NCI-H82 (cell line): ENCODE measurements at regions not wholly inside any gene's neighbourhood (a gene's known extent, or its start where the extent isn't known, plus 50 kb on each side); places are given as distances from the start of the nearest gene placed in this dataset.

ENCODE experiments used
- DNase-seq: peaks from one replicate; lab custom pipeline; 2025; lab: John Stamatoyannopoulos, UW

- DNase-seq: peak; percentile 82
Observed at GRCh38 chr11:45518141-45518832, 147.1 kb downstream of the CHST1 start.

GRCh38 chr11:45517171-45517770 lies 148.2 kb downstream of the CHST1 start:
- DNase-seq: no peak

GRCh38 chr11:45513821-45514340 lies 151.5 kb downstream of the CHST1 start:
- DNase-seq: no peak

GRCh38 chr11:45512471-45513148 lies 152.8 kb downstream of the CHST1 start:
- DNase-seq: no peak

- DNase-seq: peak; percentile 62
Observed at GRCh38 chr11:45511566-45511965, 153.9 kb downstream of the CHST1 start.

- no peak for DNase-seq
Observed at GRCh38 chr11:45507916-45508315, 157.5 kb downstream of the CHST1 start.

- no peak for DNase-seq
Observed at GRCh38 chr11:45503311-45503710, 162.1 kb downstream of the CHST1 start.

- DNase-seq: no peak
Observed at GRCh38 chr11:45502226-45502545, 163.2 kb downstream of the CHST1 start.

GRCh38 chr11:45501392-45502225 lies 163.8 kb downstream of the CHST1 start:
- peak; percentile 63 for DNase-seq

- no peak for DNase-seq
Observed at GRCh38 chr11:45500451-45500850, 165.0 kb downstream of the CHST1 start.

GRCh38 chr11:45494738-45495137 lies 170.7 kb downstream of the CHST1 start:
- no peak for DNase-seq

- peak; percentile 90 for DNase-seq
Observed at GRCh38 chr11:45489281-45489905, 176.0 kb downstream of the CHST1 start.

GRCh38 chr11:45486461-45486860 lies 179.0 kb downstream of the CHST1 start:
- DNase-seq: no peak

- DNase-seq: no peak
Observed at GRCh38 chr11:45485070-45485707, 180.2 kb downstream of the CHST1 start.

- no peak for DNase-seq
Observed at GRCh38 chr11:45484326-45484883, 181.0 kb downstream of the CHST1 start.

- no peak for DNase-seq
Observed at GRCh38 chr11:45483416-45483815, 182.0 kb downstream of the CHST1 start.

GRCh38 chr11:45482331-45482730 lies 183.1 kb downstream of the CHST1 start:
- no peak for DNase-seq

GRCh38 chr11:45481026-45481425 lies 184.4 kb downstream of the CHST1 start:
- peak; percentile 77 for DNase-seq

- no peak for DNase-seq
Observed at GRCh38 chr11:45477588-45477987, 187.8 kb downstream of the CHST1 start.

GRCh38 chr11:45476126-45476525 lies 189.3 kb downstream of the CHST1 start:
- no peak for DNase-seq

GRCh38 chr11:45475173-45475572 lies 189.0 kb upstream of the SYT13 start:
- no peak for DNase-seq
